ENCODE measurements at regions not wholly inside any gene's neighbourhood (a gene's known extent, or its start where the extent isn't known, plus 50 kb on each side); places are given as distances from the start of the nearest gene placed in this dataset.

- Histone ChIP-seq H2BK120ac (ENCODE audit: insufficient read depth, low read length, poor library complexity) (no peak overlapping the region), H3K27ac (ENCODE audit: low read depth, low read length) (no peak overlapping the region), H3K9ac (ENCODE audit: low read length) (no peak overlapping the region), H3K18ac (ENCODE audit: low read length) (no peak overlapping the region), H4K8ac (ENCODE audit: low read depth, low read length) (no peak overlapping the region), H3K23ac (ENCODE audit: low read length) (no peak overlapping the region), H3K4me3 (ENCODE audit: low read depth, low read length) (no peak overlapping the region), H3K4ac (ENCODE audit: low read depth, low read length) (no peak overlapping the region), H2AFZ (ENCODE audit: insufficient read depth, low read length, poor library complexity) (no peak overlapping the region), H3K4me2 (ENCODE audit: low read length) (no peak overlapping the region), H2BK5ac (ENCODE audit: low read depth, low read length, poor library complexity) (no peak overlapping the region), H4K12ac (ENCODE audit: low read depth, low read length) (no peak overlapping the region), H3K27me3 (ENCODE audit: insufficient read depth, low read length) (no peaks in the 10 kb centered on the region), H3K9me3 (ENCODE audit: insufficient read depth, low read depth, low read length) (no peaks in the 10 kb centered on the region), H2AK5ac (ENCODE audit: low read length) (no peak overlapping the region), H2BK12ac (ENCODE audit: low read length) (no peak overlapping the region), H3K4me1 (ENCODE audit: control insufficient read depth in 1 of 2, insufficient read depth in 2 of 2, low read length in 2 of 2) (peaks cover 0 to 7% of the 10 kb centered on the region in 2 experiments), H3K79me1 (ENCODE audit: low read length) (no peaks in the 10 kb centered on the region), H3K79me2 (ENCODE audit: control insufficient read depth, insufficient read depth, low read length, poor library complexity) (no peaks in the 10 kb centered on the region), H4K91ac (ENCODE audit: low read depth, low read length) (no peak overlapping the region), H3K14ac (ENCODE audit: low read length) (no peak overlapping the region), H3K36me3 (ENCODE audit: control insufficient read depth in 1 of 2, insufficient read depth in 2 of 2, low read length in 2 of 2) (no peaks in the 10 kb centered on the region)
- DNase-seq, result no peak
- WGBS (ENCODE audit: extremely low coverage, insufficient coverage, insufficient read length), result no CpG with 5 or more reads among the region's 6 CpGs
Measured at GRCh38 chr10:10881117-10881813, 136.4 kb upstream of the CELF2 start.

DNA sequence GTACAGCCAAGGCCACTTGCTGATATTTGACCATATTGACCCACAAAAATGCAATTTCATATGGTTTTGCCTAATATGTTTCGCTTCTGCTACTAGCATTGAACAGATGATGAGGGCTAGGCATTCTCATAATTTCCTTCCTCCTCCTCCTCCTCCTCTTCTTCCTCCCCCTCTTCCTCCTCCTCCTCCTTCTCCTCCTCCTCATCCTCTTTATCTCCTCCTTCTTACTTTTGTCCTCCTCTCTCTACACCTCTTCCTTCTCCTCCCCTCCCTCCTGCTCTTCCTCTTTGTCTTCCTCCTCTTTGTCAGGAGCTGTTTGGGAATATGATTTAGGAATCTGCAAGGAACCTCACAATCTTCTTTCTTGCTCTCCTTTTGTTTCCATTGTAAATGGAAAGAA is 133.9 kb upstream of the CELF2 start:
- Histone ChIP-seq H3K4me3 (ENCODE audit: low read depth, low read length) (no peak overlapping the region), H4K91ac (ENCODE audit: low read depth, low read length) (no peak overlapping the region), H3K79me2 (ENCODE audit: control insufficient read depth, insufficient read depth, low read length, poor library complexity) (no peaks in the 10 kb centered on the region), H3K14ac (ENCODE audit: low read length) (no peak overlapping the region), H2BK5ac (ENCODE audit: low read depth, low read length, poor library complexity) (no peak overlapping the region), H3K36me3 (ENCODE audit: control insufficient read depth in 1 of 2, insufficient read depth in 2 of 2, low read length in 2 of 2) (no peaks in the 10 kb centered on the region), H2BK12ac (ENCODE audit: low read length) (no peak overlapping the region), H3K4me1 (ENCODE audit: control insufficient read depth in 1 of 2, insufficient read depth in 2 of 2, low read length in 2 of 2) (no peaks in the 10 kb centered on the region), H3K4ac (ENCODE audit: low read depth, low read length) (no peak overlapping the region), H3K27me3 (ENCODE audit: insufficient read depth, low read length) (no peaks in the 10 kb centered on the region), H3K9ac (ENCODE audit: low read length) (no peak overlapping the region), H3K27ac (ENCODE audit: low read depth, low read length) (no peak overlapping the region), H3K23ac (ENCODE audit: low read length) (no peak overlapping the region), H4K8ac (ENCODE audit: low read depth, low read length) (no peak overlapping the region), H2BK120ac (ENCODE audit: insufficient read depth, low read length, poor library complexity) (no peak overlapping the region), H3K18ac (ENCODE audit: low read length) (no peak overlapping the region), H4K12ac (ENCODE audit: low read depth, low read length) (no peak overlapping the region), H2AK5ac (ENCODE audit: low read length) (no peak overlapping the region), H2AFZ (ENCODE audit: insufficient read depth, low read length, poor library complexity) (no peak overlapping the region), H3K9me3 (ENCODE audit: insufficient read depth, low read depth, low read length) (no peaks in the 10 kb centered on the region), H3K79me1 (ENCODE audit: low read length) (no peaks in the 10 kb centered on the region), H3K4me2 (ENCODE audit: low read length) (no peak overlapping the region)
- no CpG with 5 or more reads among the region's 1 CpG for WGBS (ENCODE audit: extremely low coverage, insufficient coverage, insufficient read length)
- DNase-seq, result no peak

- Histone ChIP-seq H4K91ac (ENCODE audit: low read depth, low read length) (no peak overlapping the region), H3K27ac (ENCODE audit: low read depth, low read length) (no peak overlapping the region), H3K36me3 (ENCODE audit: control insufficient read depth in 1 of 2, insufficient read depth in 2 of 2, low read length in 2 of 2) (no peaks in the 10 kb centered on the region), H4K12ac (ENCODE audit: low read depth, low read length) (no peak overlapping the region), H3K9ac (ENCODE audit: low read length) (no peak overlapping the region), H2BK120ac (ENCODE audit: insufficient read depth, low read length, poor library complexity) (no peak overlapping the region), H3K4me1 (ENCODE audit: control insufficient read depth in 1 of 2, insufficient read depth in 2 of 2, low read length in 2 of 2) (no peaks in the 10 kb centered on the region), H3K79me2 (ENCODE audit: control insufficient read depth, insufficient read depth, low read length, poor library complexity) (no peaks in the 10 kb centered on the region), H4K8ac (ENCODE audit: low read depth, low read length) (no peak overlapping the region), H3K4me3 (ENCODE audit: low read depth, low read length) (no peak overlapping the region), H3K9me3 (ENCODE audit: insufficient read depth, low read depth, low read length) (no peaks in the 10 kb centered on the region), H2BK5ac (ENCODE audit: low read depth, low read length, poor library complexity) (no peak overlapping the region), H3K79me1 (ENCODE audit: low read length) (no peaks in the 10 kb centered on the region), H3K4ac (ENCODE audit: low read depth, low read length) (no peak overlapping the region), H3K18ac (ENCODE audit: low read length) (no peak overlapping the region), H2AFZ (ENCODE audit: insufficient read depth, low read length, poor library complexity) (no peak overlapping the region), H3K4me2 (ENCODE audit: low read length) (no peak overlapping the region), H3K27me3 (ENCODE audit: insufficient read depth, low read length) (no peaks in the 10 kb centered on the region), H2AK5ac (ENCODE audit: low read length) (no peak overlapping the region), H3K23ac (ENCODE audit: low read length) (no peak overlapping the region), H3K14ac (ENCODE audit: low read length) (no peak overlapping the region), H2BK12ac (ENCODE audit: low read length) (no peak overlapping the region)
- peak; percentile 3 to 17 for DNase-seq
- WGBS (ENCODE audit: extremely low coverage, insufficient coverage, insufficient read length), result no CpG with 5 or more reads among the region's 9 CpGs
Measured at GRCh38 chr10:10886861-10887531, 130.7 kb upstream of the CELF2 start.

- Histone ChIP-seq H3K4me3 (ENCODE audit: low read depth, low read length) (no peak overlapping the region), H3K14ac (ENCODE audit: low read length) (no peak overlapping the region), H3K9ac (ENCODE audit: low read length) (no peak overlapping the region), H4K8ac (ENCODE audit: low read depth, low read length) (no peak overlapping the region), H3K4me1 (ENCODE audit: control insufficient read depth in 1 of 2, insufficient read depth in 2 of 2, low read length in 2 of 2) (peaks cover 0 to 2% of the 10 kb centered on the region in 2 experiments), H3K36me3 (ENCODE audit: control insufficient read depth in 1 of 2, insufficient read depth in 2 of 2, low read length in 2 of 2) (no peaks in the 10 kb centered on the region), H3K9me3 (ENCODE audit: insufficient read depth, low read depth, low read length) (no peaks in the 10 kb centered on the region), H3K27ac (ENCODE audit: low read depth, low read length) (no peak overlapping the region), H3K4me2 (ENCODE audit: low read length) (peak overlapping the region; percentile 11), H2AFZ (ENCODE audit: insufficient read depth, low read length, poor library complexity) (no peak overlapping the region), H2AK5ac (ENCODE audit: low read length) (no peak overlapping the region), H3K27me3 (ENCODE audit: insufficient read depth, low read length) (no peaks in the 10 kb centered on the region), H3K79me2 (ENCODE audit: control insufficient read depth, insufficient read depth, low read length, poor library complexity) (no peaks in the 10 kb centered on the region), H3K79me1 (ENCODE audit: low read length) (no peaks in the 10 kb centered on the region), H4K12ac (ENCODE audit: low read depth, low read length) (no peak overlapping the region), H2BK120ac (ENCODE audit: insufficient read depth, low read length, poor library complexity) (no peak overlapping the region), H3K4ac (ENCODE audit: low read depth, low read length) (no peak overlapping the region), H3K23ac (ENCODE audit: low read length) (no peak overlapping the region), H2BK5ac (ENCODE audit: low read depth, low read length, poor library complexity) (no peak overlapping the region), H4K91ac (ENCODE audit: low read depth, low read length) (no peak overlapping the region), H2BK12ac (ENCODE audit: low read length) (no peak overlapping the region), H3K18ac (ENCODE audit: low read length) (no peak overlapping the region)
- DNase-seq, result peak; percentile 14 to 32
- no CpG with 5 or more reads among the region's 10 CpGs for WGBS (ENCODE audit: extremely low coverage, insufficient coverage, insufficient read length)
Measured at GRCh38 chr10:10891124-10892082, 126.3 kb upstream of the CELF2 start.
